Urinary bladder (tissue), 3 donors: ENCODE measurements at regions not wholly inside any gene's neighbourhood (a gene's known extent, or its start where the extent isn't known, plus 50 kb on each side); places are given as distances from the start of the nearest gene placed in this dataset.
"Not testable (repeated sequence)": the region's sequence is repeated elsewhere in the genome, so short reads cannot be mapped to it uniquely, and the experiment has no call there.

Experiments used
- DNase-seq: peaks from one replicate; pipeline ENCODE4 v3.0.0-alpha.2; 2015; ENCODE audit errors: extremely low spot score
- H3K27ac ChIP-seq: one replicate; pipeline ENCODE4 v1.5.1; 2013; ENCODE audit warnings: low read depth, mild to moderate bottlenecking, moderate library complexity
- H3K36me3 ChIP-seq: one replicate; pipeline ENCODE4 v1.6.1; 2013; ENCODE audit warnings: mild to moderate bottlenecking, moderate library complexity; ENCODE audit not compliant: insufficient read depth
- H3K4me1 ChIP-seq: one replicate; pipeline ENCODE4 v1.6.1; 2013; ENCODE audit warnings: mild to moderate bottlenecking, moderate library complexity; ENCODE audit not compliant: insufficient read depth
- H3K4me3 ChIP-seq: one replicate; pipeline ENCODE4 v1.5.1; 2013; ENCODE audit warnings: low read depth, low read length
- WGBS: extraction: QIAGEN DNeasy Blood & Tissue Kit; methylation state at CpG from one replicate; pipeline ENCODE4 v1.1.7; 2013; 5-methylcytosine and 5-hydroxymethylcytosine counted together
- donor health status: healthy with polysubstance abuse.
- donor health status: healthy.

GRCh38 chr11:15835788-15836411, 520.4 kb downstream of the SOX6 start:
- Histone ChIP-seq H3K36me3 (no peaks in the 10 kb centered on the region), H3K4me1 (no peaks in the 10 kb centered on the region), H3K27ac (no peak overlapping the region), H3K4me3 (no peak overlapping the region)
- WGBS: 52% methylated on average over 7 of the region's 7 CpGs
- no peak for DNase-seq

GRCh38 chr11:15836795-15837194, 519.6 kb downstream of the SOX6 start:
- no peak for DNase-seq
- Histone ChIP-seq H3K36me3 (no peaks in the 10 kb centered on the region), H3K27ac (no peak overlapping the region), H3K4me3 (no peak overlapping the region), H3K4me1 (no peaks in the 10 kb centered on the region)
- 78% methylated on average over 1 of the region's 1 CpG for WGBS

GRCh38 chr11:15837901-15838489, 518.4 kb downstream of the SOX6 start:
- no peak for DNase-seq
- WGBS: 95% methylated on average over 4 of the region's 4 CpGs
- no peak overlapping the region for H3K27ac ChIP-seq

GRCh38 chr11:15839061-15839460, 517.3 kb downstream of the SOX6 start:
- Histone ChIP-seq H3K4me3 (no peak overlapping the region), H3K4me1 (no peaks in the 10 kb centered on the region), H3K36me3 (no peaks in the 10 kb centered on the region), H3K27ac (no peak overlapping the region)
- 76% methylated on average over 3 of the region's 3 CpGs for WGBS
- no peak for DNase-seq

More at GRCh38 chr11:15837901-15838489, 518.4 kb downstream of the SOX6 start:
- Histone ChIP-seq H3K4me3 (no peak overlapping the region), H3K4me1 (no peaks in the 10 kb centered on the region), H3K36me3 (no peaks in the 10 kb centered on the region)

- DNase-seq: no peak
- H3K4me1 ChIP-seq: no peaks in the 10 kb centered on the region
- no peak overlapping the region for H3K4me3 ChIP-seq
- no peak overlapping the region for H3K27ac ChIP-seq
- H3K36me3 ChIP-seq: no peaks in the 10 kb centered on the region
- WGBS: 99% methylated on average over 2 of the region's 2 CpGs
Measured at GRCh38 chr11:15840966-15841365, 515.4 kb downstream of the SOX6 start.

GRCh38 chr11:15841931-15842740, 514.2 kb downstream of the SOX6 start:
- 62% methylated on average over 6 of the region's 6 CpGs for WGBS
- no peaks in the 10 kb centered on the region for H3K4me1 ChIP-seq
- H3K27ac ChIP-seq: no peak overlapping the region
- no peaks in the 10 kb centered on the region for H3K36me3 ChIP-seq
- no peak overlapping the region for H3K4me3 ChIP-seq
- DNase-seq: no peak

GRCh38 chr11:15843309-15843872, 513.0 kb downstream of the SOX6 start:
- H3K4me3 ChIP-seq: no peak overlapping the region
- DNase-seq: no peak
- 71% methylated on average over 10 of the region's 10 CpGs for WGBS
- H3K36me3 ChIP-seq: no peaks in the 10 kb centered on the region
- H3K4me1 ChIP-seq: no peaks in the 10 kb centered on the region
- no peak overlapping the region for H3K27ac ChIP-seq

GRCh38 chr11:15845261-15845660, 511.1 kb downstream of the SOX6 start:
- Histone ChIP-seq H3K36me3 (no peaks in the 10 kb centered on the region), H3K27ac (no peak overlapping the region), H3K4me3 (no peak overlapping the region), H3K4me1 (no peaks in the 10 kb centered on the region)
- no peak for DNase-seq

GRCh38 chr11:15848631-15849168, 507.6 kb downstream of the SOX6 start:
- DNase-seq: no peak
- WGBS: 87% methylated on average over 2 of the region's 2 CpGs
- Histone ChIP-seq H3K4me3 (no peak overlapping the region), H3K4me1 (no peaks in the 10 kb centered on the region), H3K36me3 (no peaks in the 10 kb centered on the region), H3K27ac (no peak overlapping the region)

GRCh38 chr11:15849257-15849656, 507.1 kb downstream of the SOX6 start:
- WGBS: 82% methylated on average over 4 of the region's 4 CpGs
- no peaks in the 10 kb centered on the region for H3K36me3 ChIP-seq
- H3K4me1 ChIP-seq: no peaks in the 10 kb centered on the region
- no peak for DNase-seq
- no peak overlapping the region for H3K27ac ChIP-seq
- no peak overlapping the region for H3K4me3 ChIP-seq

- H3K27ac ChIP-seq, H3K4me3 ChIP-seq, H3K4me1 ChIP-seq, H3K36me3 ChIP-seq, DNase-seq: not testable (repeated sequence)
Measured at GRCh38 chr11:15850335-15850734, 506.0 kb downstream of the SOX6 start.

GRCh38 chr11:15851051-15851498, 505.3 kb downstream of the SOX6 start:
- Histone ChIP-seq H3K36me3 (no peaks in the 10 kb centered on the region), H3K27ac (no peak overlapping the region), H3K4me1 (no peaks in the 10 kb centered on the region), H3K4me3 (no peak overlapping the region)
- DNase-seq: no peak
- 53% methylated on average over 5 of the region's 5 CpGs for WGBS

- no peak overlapping the region for H3K27ac ChIP-seq
- no peaks in the 10 kb centered on the region for H3K36me3 ChIP-seq
- H3K4me3 ChIP-seq: no peak overlapping the region
- no peaks in the 10 kb centered on the region for H3K4me1 ChIP-seq
- 75% methylated on average over 3 of the region's 3 CpGs for WGBS
- no peak for DNase-seq
Measured at GRCh38 chr11:15852179-15852578, 504.2 kb downstream of the SOX6 start.

GRCh38 chr11:15854245-15854644, 502.1 kb downstream of the SOX6 start:
- no peak for DNase-seq
- Histone ChIP-seq H3K4me3 (no peak overlapping the region), H3K4me1 (no peaks in the 10 kb centered on the region), H3K27ac (no peak overlapping the region), H3K36me3 (no peaks in the 10 kb centered on the region)
